SK-N-MC (cell line): ENCODE measurements at regions not wholly inside any gene's neighbourhood (a gene's known extent, or its start where the extent isn't known, plus 50 kb on each side); places are given as distances from the start of the nearest gene placed in this dataset.

Source experiments
- DNase-seq: peaks from one replicate; pipeline ENCODE4 v3.0.0-alpha.2; 2011; ENCODE audit warnings: low read depth, low spot score
- H3K27ac ChIP-seq: fragments of 200-600 bp; sonication (generic); 2 replicates; pipeline ENCODE4 v1.5.1; 2016; ENCODE audit warnings: mixed run types
- H3K36me3 ChIP-seq: fragments of 200-600 bp; sonication (generic); 2 replicates; pipeline ENCODE4 v1.6.1; 2017; ENCODE audit warnings: antibody characterized with exemption, low read length, mixed read lengths; ENCODE audit not compliant: insufficient read depth
- H3K4me3 ChIP-seq: fragments of 200-600 bp; sonication (generic); 2 replicates; pipeline ENCODE4 v1.5.1; 2016
- H3K9ac ChIP-seq: fragments of 200-600 bp; sonication (generic); 2 replicates; pipeline ENCODE4 v1.8.0; 2017; ENCODE audit warnings: mixed run types, mixed read lengths; ENCODE audit not compliant: insufficient read length
- H3K9me3 ChIP-seq: fragments of 200-600 bp; sonication (generic); 2 replicates; pipeline ENCODE4 v1.6.1; 2017; ENCODE audit warnings: low read depth, mild to moderate bottlenecking, antibody characterized with exemption, low read length, moderate library complexity, mixed read lengths
- EZH2 ChIP-seq: fragments of 200-600 bp; sonication (generic); IDR thresholded peaks from one replicate; pipeline ENCODE4 v1.6.1; 2017; ENCODE audit warnings: antibody characterized with exemption
- FOXP2 ChIP-seq: optimal IDR thresholded peaks from 2 replicates; pipeline ENCODE3; 2011; ENCODE audit warnings: mild to moderate bottlenecking, moderate library complexity; ENCODE audit not compliant: insufficient read depth; ENCODE audit errors: extremely low read length, control extremely low read depth
- POLR2AphosphoS5 ChIP-seq: IDR thresholded peaks from 2 replicates; pipeline ENCODE4 v1.6.1; 2012; ENCODE audit warnings: mild to moderate bottlenecking, low read depth, low read length, borderline replicate concordance

DNA sequence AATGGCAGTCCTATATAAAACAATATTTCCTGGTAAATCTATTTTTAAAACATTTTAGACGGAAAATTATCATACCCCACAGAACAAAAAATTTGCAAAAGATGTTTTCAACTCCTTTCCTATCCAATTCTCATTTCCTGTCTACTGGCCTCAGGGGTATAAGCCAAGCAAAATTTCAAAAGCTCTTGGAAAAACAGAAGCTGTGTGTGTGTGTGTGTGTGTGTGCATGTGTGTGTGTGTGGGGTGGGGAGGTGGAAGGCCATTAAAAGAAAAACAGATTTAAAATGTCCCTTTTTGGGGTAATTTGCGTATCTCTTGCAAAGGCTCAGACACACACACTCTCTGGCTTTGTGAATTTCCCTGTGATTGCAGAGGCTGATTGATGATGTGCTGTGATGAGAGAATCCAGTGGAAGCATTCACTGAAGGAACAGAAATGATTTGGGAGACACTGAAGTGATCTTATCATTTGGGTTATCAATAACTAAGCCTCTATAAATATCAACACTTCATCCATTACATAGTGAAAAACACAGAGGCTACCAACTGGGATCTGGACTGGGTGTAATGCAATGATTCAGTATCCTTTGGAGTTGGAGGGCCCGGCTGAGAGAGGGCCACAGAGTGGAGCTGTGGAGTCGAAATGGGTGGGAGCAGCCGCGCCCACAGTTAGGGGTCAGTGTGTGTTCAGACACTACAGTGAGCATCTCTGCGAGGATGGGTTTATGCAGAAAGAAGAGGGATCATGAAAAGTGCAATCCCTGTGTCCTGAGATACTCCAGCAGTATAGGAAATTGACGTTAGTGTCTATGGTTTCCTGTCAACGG, 106.8 kb upstream of the PREP start:
- no peaks in the 10 kb centered on the region for H3K9me3 ChIP-seq
- no peak for TF ChIP-seq POLR2AphosphoS5
- TF ChIP-seq EZH2 = no peak
- TF ChIP-seq FOXP2 = no peak
- no peak overlapping the region for H3K4me3 ChIP-seq
- H3K36me3 ChIP-seq = no peaks in the 10 kb centered on the region
- DNase-seq = peak; percentile 39
- H3K27ac ChIP-seq = no peak overlapping the region
- no peak overlapping the region for H3K9ac ChIP-seq

DNA sequence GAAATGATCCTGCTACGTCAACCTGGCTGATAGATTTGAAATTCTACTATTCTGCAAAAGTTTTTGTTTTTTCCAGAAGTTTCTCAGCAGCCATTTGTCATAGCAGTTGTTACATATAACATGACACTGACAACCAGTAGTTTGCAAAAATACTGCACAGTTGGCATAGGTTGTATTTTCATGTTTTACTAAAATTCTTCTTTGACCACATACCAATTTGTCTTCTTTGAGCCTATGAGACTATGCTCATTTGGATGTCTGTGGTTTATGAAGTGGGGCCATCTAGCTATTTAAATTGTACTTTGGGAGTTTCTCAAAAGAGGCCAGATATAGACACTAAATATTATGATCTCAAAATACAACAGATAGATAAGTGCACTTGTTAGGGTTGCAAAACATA, 104.9 kb upstream of the PREP start:
- Histone ChIP-seq H3K36me3 (no peaks in the 10 kb centered on the region), H3K9ac (no peak overlapping the region), H3K4me3 (no peak overlapping the region), H3K9me3 (no peaks in the 10 kb centered on the region), H3K27ac (no peak overlapping the region)
- TF ChIP-seq FOXP2 (no peak), EZH2 (no peak), POLR2AphosphoS5 (no peak)
- no peak for DNase-seq

DNA sequence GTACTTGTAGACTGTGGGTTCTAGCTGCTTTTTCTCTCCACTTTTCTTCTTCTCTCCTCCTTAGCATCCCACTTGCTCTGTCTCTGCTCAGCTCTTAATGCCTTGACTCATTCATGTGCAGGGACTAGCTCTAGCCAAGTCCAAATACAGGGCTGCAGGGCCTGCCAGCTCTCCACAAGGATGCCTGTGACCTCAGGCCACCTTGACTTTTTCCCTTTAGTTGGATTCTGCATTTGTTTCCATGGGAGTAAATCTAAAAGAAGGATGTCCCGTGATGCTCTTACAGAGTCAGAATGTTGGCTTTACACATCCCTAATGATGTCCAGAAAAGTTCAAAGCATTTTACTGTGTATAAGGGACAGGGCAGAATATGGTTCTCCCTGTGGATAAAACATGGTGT, 101.8 kb upstream of the PREP start:
- Histone ChIP-seq H3K27ac (no peak overlapping the region), H3K36me3 (no peaks in the 10 kb centered on the region), H3K9ac (no peak overlapping the region), H3K9me3 (no peaks in the 10 kb centered on the region), H3K4me3 (no peak overlapping the region)
- no peak for DNase-seq
- no peak for TF ChIP-seq FOXP2
- no peak for TF ChIP-seq EZH2
- no peak for TF ChIP-seq POLR2AphosphoS5

DNA sequence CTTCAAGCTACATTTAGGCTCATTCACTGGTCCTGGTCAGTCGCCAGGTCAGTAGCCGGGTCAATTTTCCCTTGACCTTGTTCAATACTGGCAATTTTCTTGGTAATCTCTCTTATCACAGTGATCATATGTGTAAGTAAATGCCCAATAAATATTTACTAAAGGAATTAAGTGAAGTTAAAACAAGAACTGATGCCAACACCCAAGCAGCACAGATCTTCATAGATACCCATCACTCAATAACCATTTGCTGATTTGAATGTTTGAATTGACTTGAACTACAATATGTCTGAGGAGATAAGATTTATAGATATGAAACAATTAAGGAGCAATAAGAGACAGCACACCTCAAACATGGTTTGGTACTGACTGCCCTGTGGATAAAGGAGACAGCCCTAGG, 100.8 kb upstream of the PREP start:
- no peak overlapping the region for H3K4me3 ChIP-seq
- no peaks in the 10 kb centered on the region for H3K36me3 ChIP-seq
- no peak for DNase-seq
- H3K27ac ChIP-seq = no peak overlapping the region
- no peak overlapping the region for H3K9ac ChIP-seq
- no peak for TF ChIP-seq POLR2AphosphoS5
- no peaks in the 10 kb centered on the region for H3K9me3 ChIP-seq

DNA sequence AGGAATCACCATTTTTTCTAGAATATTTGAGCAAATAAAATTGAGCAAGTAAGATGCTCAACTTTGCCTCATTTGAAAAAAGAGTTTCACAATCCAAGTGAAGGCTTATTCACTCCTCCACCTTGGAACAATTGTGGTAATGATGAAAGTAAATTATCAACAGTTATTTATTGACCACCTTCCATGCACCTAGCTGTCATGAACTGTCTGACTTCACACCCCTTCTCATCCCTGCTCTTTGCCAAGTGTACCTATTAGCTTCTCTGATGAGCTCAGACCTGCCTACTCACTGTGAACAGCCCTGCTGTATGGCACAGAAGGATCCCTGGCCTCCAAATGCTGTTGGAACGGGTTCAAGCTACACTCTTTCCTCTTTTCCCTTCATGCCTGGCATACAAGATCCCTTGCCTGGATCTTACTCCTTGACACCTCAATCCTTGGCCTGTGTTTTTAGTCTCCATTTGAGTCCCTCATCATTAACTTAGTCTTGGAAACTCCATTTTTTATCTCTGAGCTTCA, 99.0 kb upstream of the PREP start:
- Histone ChIP-seq H3K9ac (no peak overlapping the region), H3K27ac (no peak overlapping the region), H3K4me3 (no peak overlapping the region), H3K36me3 (no peaks in the 10 kb centered on the region), H3K9me3 (no peaks in the 10 kb centered on the region)
- TF ChIP-seq POLR2AphosphoS5 = no peak
- no peak for TF ChIP-seq EZH2
- TF ChIP-seq FOXP2 = no peak
- DNase-seq = no peak

DNA sequence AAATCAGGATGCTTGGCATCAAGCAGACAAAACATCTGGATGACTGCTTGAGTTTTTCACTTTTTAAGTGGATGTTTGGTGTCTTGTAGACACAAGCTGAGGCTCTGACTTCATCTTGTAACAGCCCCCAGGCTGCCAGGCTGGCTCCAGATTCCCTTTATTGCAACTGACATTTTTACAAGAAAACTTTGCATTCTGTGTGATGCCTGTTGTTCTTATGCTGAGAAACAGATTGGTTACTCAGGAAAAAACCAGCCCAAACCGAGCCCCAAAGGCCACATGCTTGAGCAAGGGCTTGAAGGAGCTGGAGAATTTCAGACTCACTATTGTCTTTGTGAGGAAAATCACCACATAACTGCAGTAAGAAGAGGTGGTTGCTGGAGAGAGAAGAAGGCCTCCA, 98.4 kb upstream of the PREP start:
- Histone ChIP-seq H3K36me3 (no peaks in the 10 kb centered on the region), H3K4me3 (no peak overlapping the region), H3K9ac (no peak overlapping the region), H3K27ac (no peak overlapping the region), H3K9me3 (no peaks in the 10 kb centered on the region)
- TF ChIP-seq EZH2 (no peak), FOXP2 (no peak), POLR2AphosphoS5 (no peak)
- no peak for DNase-seq

DNA sequence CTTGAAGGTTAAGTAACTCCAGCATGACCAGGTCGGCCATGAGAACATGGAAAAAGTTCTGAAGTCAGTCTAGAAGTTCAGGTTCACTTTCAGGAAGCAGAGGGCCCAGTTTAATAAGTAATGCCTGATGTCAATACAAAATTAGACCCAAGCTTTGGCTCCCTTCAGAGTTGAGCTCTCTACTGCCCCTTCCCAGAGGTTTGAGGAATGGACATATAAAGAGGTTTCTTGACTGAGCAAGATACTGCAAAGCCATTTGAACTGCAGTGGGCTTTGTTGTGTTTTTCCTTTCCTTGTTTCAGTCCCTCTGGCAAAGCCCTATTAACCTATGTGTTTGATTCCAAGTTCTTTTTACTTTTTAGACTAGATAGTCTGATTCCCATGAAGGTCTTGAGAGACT, 97.8 kb upstream of the PREP start:
- H3K36me3 ChIP-seq = no peaks in the 10 kb centered on the region
- TF ChIP-seq EZH2 = no peak
- TF ChIP-seq POLR2AphosphoS5 = no peak
- TF ChIP-seq FOXP2 = no peak
- no peak overlapping the region for H3K9ac ChIP-seq
- H3K27ac ChIP-seq = no peak overlapping the region
- no peaks in the 10 kb centered on the region for H3K9me3 ChIP-seq
- no peak for DNase-seq
- no peak overlapping the region for H3K4me3 ChIP-seq

DNA sequence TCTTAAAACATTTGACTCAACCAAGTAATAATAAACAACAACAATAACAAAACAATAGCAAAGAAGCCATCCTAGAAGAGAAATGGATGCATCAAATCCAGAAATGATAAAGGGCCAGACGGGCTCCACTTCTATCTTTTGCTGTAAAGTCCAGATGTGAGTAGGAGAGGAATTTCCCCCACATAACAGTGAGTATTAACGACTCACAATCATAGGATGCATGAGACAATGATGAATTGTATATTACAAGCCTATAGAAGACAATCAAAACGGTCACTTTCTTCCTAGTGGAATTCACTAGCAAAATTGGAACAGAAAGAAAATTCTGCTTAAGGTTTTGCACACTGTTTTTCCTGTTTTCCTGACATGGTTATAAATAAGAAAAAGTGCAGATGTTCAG, 97.0 kb upstream of the PREP start:
- DNase-seq = no peak

DNA sequence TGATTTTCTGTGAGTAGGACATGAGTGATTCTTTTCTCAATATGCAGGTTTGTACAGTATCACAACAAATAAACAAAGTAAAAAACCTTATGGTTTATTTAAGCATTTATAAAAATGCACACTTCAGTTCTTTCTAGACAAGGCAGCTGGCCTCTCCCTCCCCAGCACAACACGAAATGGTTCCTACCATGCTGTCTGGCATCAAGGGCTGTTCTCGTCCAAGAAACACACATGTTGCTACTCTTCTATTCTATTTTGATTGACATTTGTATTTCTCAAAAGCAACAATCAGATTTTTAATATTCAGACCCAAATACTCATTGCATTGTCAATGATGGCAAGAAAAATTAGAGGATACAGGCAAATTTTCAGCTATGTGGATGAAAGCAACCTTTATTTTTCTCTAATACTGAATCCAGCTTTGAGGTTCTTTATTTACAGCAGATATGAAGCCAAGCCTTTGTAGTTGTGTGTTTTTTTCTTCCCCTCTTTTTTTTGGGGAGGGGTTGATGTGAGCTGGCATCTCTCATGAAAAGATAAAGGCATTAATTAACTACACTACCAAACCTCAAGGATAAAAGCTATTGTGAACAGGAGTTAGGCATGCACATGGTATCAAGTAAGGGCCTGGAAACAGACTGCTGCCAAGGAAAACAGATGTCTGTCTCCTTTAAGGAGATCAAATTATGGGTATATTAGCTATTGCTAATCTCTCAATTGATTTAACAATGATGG, 96.4 kb upstream of the PREP start:
- Histone ChIP-seq H3K9ac (no peak overlapping the region), H3K36me3 (no peaks in the 10 kb centered on the region), H3K9me3 (no peaks in the 10 kb centered on the region), H3K27ac (no peak overlapping the region), H3K4me3 (no peak overlapping the region)
- DNase-seq = no peak
- TF ChIP-seq EZH2 = no peak
- TF ChIP-seq POLR2AphosphoS5 = no peak
- no peak for TF ChIP-seq FOXP2

More for the DNA sequence above, 97.0 kb upstream of the PREP start:
- TF ChIP-seq FOXP2 = no peak
- TF ChIP-seq EZH2 = no peak
- no peak for TF ChIP-seq POLR2AphosphoS5
- no peak overlapping the region for H3K9ac ChIP-seq
- no peaks in the 10 kb centered on the region for H3K9me3 ChIP-seq
- no peak overlapping the region for H3K4me3 ChIP-seq
- no peaks in the 10 kb centered on the region for H3K36me3 ChIP-seq
- no peak overlapping the region for H3K27ac ChIP-seq
